ENCODE measurements at regions not wholly inside any gene's neighbourhood (a gene's known extent, or its start where the extent isn't known, plus 50 kb on each side); places are given as distances from the start of the nearest gene placed in this dataset.

DNA sequence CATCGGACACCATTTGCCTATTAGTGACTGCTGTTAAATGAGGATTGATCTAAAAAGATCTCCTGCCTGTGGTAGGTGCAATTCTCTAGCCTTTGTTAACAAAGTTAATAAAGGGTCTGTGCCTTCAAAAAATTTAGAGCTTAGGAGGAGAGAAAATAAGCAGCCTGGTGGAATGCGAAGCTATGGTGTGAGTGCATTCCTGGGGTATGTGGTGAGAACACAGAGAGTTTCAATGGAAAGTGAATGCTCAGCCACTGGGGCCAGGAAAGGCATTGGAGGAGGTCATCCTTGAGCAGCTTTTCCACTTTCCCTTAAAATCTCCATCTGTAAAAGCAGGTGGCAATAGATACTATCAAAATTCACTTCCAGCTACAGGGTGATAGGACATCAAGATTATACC lies 331.2 kb upstream of the LRATD1 start:
- no peak for DNase-seq

DNA sequence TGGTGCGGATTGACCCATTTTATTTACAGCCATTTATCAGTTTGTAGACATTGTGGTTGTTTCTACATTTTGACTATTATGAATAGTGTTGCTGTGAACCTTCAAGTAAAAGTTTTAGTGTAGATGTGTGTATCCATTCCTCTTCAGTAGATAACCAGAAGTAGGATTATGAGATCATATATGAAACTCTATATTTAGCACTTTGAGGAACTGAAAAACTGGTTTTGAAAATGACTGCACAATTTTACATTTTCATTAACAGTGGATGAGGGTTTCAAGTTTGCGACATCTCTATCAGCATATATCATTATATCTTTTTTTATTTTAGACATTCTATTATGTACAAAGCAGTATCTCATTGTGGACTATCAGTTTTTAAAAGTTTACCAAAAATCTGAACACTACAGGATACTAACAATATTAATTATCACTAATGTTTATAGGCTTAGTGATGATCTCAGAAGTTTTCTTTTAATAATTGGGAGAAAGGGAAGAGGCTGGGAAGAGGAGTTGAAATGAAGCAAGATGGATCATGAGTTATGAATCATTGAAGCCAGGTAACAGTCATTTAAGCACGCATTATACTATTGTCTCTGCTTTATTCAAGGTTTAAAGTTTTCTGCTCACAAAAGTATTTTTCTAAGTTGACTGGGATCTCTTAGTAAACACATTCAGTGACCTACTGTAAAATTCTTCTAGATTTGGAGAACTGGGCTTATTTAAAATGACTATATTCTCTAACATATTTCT lies 329.0 kb upstream of the LRATD1 start:
- no peak for DNase-seq

- DNase-seq = no peak
Observed at GRCh38 chr2:14304326-14304725, 328.2 kb upstream of the LRATD1 start.

DNA sequence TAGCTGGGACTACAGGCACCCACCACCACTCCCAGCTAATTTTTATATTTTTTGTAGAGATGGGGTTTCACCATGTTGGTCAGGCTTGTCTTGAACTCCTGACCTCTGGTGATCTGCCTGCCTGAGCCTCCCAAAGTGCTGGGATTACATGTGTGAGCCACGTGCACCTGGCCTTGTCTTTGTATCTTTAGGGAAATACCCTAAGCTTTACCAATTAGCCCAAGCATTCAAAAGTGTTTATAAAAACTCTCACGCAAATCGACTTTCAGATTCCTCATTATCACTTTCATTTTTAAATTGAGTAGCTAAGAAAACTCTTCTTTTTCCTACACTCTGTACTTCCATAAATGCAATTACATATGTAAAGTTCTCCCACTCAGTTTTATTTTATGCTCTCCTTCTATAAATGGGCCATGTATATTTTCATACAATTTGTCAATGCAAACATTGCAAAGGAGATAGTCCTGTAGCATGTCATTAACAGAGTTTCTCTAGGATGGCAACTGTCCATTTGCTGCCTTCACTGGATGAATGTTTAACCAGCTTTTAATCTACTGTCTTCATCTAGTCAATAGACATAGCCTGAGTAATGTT lies 326.2 kb upstream of the LRATD1 start:
- DNase-seq = no peak

DNA sequence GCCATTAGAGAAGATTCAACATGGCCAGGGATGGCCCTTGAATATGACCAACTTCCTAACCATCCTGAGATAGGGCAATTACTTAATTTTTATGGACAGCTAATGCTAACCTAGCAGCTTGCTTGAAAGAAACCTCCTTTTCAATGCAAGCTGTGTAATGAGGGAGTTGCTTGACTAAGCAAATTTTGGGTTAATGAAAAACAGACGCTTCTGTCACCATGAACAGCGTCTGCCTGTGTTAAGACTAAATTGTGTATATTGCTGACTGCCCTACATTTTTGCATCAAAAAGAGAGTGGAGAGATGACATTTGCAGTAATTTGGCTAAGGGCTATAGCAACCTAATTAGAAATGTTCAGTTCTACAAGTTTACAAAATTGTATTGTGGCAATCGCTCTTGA lies 319.2 kb upstream of the LRATD1 start:
- no peak for DNase-seq

- DNase-seq = no peak
Observed at GRCh38 chr2:14316594-14316993, 315.9 kb upstream of the LRATD1 start.

- no peak for DNase-seq
Observed at GRCh38 chr2:14321357-14321756, 311.2 kb upstream of the LRATD1 start.

GRCh38 chr2:14322306-14322705 lies 310.2 kb upstream of the LRATD1 start:
- no peak for DNase-seq

DNA sequence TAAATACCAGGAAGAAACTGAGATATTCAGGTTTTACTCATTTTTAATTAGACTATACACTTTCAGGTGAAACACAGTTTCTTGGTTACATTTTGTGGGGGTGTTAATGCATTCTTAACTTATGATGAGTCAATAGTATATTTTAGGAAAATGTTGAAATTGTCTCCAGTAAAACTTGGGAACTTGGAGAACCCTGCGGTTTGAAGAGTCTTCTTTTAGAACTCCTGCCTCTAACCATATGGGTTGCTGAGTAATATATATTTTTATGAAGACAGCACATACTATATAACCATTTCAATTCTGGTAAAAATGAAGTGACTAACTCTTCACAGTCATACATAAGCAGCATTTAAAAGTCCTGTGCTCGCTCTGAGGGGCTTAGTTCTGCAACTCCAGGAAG lies 308.2 kb upstream of the LRATD1 start:
- no peak for DNase-seq

DNA sequence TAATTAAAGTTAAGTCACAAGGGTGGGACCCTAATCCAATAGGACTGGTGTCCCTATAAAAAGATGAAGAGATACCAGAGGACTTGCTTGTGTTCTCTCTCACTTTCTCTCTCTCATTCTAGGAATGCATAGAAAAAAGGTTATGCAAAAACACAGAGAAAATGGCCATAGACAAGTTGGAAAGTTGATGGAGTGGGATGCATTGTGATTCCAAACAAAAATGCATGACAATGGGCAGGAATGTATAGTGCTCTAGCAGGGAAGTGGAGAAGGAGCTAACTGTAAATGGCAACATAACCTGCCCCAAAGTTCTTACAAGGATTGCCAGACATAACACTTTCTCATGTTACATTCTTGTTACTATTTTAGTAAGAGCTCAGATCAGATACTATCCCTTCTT lies 301.6 kb upstream of the LRATD1 start:
- DNase-seq = no peak

DNA sequence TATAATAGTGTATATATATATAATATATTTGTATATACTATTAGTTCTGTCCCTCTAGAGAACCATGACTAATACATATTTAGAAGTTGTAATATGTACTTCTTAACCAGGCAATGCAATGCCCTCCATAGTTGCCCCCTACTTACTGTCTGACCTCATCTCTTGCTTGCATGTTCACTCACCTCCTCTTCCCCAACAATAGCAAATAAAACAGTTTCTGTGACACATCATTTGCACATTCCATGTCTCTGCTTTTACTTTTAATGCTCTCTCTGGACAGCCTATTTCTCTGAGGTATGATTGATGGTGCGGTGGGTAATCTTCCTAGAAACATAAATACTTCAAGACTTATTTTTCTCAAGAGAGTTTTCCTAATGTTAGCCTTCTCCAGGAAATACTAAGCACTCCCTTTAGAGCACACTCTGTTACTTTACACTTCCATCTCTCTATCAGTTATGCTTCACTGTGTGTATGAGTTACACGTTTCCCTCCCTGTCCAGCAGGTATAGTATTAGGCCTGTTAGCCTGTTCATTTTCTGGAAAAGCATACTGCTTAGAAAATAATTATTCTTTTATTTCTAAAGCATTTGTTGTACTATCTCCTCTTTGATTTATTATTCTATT lies 295.6 kb upstream of the LRATD1 start:
- no peak for DNase-seq

- no peak for DNase-seq
Observed at GRCh38 chr2:14340703-14341102, 291.8 kb upstream of the LRATD1 start.

- no peak for DNase-seq
Observed at GRCh38 chr2:14342313-14342712, 290.2 kb upstream of the LRATD1 start.

- DNase-seq = no peak
Observed at GRCh38 chr2:14344355-14344754, 288.2 kb upstream of the LRATD1 start.

DNA sequence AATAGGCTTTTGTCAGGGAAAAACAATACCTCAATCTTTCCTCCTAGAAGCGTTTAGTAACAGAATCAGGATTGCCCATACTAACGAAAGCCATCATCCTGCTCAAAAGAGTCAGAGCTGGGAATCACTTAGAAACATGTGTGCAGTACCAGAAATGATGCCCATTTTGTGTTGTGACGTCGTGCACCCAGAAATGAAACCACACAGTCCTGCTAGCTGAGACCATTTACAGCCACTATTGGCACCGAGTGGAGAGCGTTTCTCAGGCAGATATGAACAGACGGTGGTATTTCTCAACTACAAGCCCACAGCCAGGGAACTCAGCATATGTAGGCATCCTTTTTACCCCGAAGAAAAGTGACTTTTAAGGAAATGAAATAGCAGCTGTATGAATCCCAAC lies 284.3 kb upstream of the LRATD1 start:
- no peak for DNase-seq

- DNase-seq = no peak
Observed at GRCh38 chr2:14350856-14351255, 281.7 kb upstream of the LRATD1 start.

- DNase-seq = no peak
Observed at GRCh38 chr2:14352067-14352466, 280.4 kb upstream of the LRATD1 start.

DNA sequence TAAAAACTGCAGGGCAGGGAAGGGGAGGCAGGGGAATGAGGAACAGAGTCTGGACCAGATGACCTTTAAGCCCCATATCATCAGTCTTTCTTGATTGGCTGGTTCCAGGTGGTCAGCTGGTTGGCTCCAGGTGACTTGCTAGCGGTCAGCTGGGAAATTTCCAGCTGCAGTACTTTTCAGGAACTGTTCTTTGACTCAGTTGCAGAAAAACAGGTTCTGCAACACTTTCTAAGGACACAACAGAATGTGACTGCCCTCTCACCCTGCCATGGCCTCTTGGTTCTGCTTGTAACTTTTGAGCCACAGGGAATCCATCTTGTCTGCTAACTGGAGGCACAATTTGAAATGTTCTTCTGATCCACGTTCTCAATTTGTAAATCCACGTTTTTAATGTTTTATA lies 278.3 kb upstream of the LRATD1 start:
- DNase-seq = no peak

DNA sequence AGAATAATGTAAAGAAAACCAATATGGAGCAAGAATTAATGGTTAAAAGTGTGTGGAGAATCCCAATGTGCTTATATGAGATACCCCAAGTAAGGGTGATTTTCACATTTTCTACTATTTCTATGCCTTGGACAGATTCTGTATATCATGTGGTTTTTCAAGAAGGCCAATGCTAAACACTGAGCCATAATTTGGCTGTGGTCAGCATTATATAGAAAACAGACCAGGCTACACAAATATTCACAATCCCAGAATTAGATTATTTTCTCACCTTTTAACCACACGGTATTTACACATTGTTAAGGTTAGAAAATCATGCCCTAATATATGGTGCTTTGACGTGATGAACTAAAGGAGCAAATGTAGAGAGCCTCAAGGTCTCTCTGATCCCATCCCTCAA lies 277.4 kb upstream of the LRATD1 start:
- DNase-seq = no peak

DNA sequence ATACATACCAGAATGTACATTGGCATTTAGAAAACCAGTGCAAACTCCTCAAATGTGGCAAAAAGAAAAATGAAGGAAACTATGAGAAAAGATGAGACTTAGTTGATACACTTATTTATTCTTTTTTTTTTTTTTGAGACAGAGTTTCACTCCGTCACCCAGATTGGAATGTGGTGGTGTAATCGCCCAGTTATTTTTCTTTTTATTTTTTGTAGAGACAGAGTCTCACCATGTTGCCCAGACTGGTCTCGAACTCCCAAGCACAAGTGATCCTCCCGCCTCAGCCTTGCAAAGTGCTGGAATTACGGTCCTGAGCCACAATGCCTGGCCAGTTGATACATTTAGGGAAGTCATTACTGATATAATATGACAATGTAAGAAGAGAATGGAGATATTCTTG lies 274.2 kb upstream of the LRATD1 start:
- no peak for DNase-seq

DNA sequence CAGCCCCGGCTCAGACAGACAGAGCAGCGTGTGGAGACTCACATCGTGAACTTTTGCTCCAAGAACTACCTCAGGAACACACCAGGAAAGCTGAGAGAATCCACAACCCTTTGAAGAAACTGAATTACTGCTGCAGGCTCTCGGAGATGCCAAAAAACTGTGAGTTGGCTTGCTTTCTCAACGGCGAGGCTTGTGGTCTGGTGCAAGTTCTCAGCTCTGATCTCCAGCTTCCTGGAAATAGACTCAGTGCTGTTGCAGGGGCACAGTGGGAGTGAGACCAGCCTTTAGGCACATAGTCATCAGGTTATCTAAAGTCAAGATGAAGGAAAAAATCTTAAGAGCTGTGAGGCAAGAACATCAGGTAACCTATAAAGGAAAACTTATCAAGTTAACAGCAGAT lies 273.7 kb upstream of the LRATD1 start:
- no peak for DNase-seq

- DNase-seq = no peak
Observed at GRCh38 chr2:14363137-14363536, 269.4 kb upstream of the LRATD1 start.

DNA sequence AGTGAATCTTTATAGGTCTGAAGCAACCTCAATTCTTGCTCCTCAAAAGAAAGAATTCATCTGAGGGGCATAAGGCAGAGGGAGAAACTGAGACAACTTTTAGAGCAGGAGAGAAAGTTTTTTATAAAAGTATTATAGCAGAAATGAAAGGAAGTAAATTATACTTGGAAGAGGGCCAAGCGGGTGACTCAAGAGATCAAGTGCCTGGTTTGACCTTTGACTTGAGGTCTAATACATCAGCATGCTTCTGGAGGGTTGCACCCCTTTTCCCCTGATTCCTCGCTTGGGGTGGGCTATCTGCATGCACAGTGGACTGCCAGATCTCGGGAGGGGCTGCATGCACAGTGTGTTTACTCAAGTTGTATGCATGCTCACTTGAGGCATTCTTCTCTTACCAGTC lies 268.5 kb upstream of the LRATD1 start:
- no peak for DNase-seq

DNA sequence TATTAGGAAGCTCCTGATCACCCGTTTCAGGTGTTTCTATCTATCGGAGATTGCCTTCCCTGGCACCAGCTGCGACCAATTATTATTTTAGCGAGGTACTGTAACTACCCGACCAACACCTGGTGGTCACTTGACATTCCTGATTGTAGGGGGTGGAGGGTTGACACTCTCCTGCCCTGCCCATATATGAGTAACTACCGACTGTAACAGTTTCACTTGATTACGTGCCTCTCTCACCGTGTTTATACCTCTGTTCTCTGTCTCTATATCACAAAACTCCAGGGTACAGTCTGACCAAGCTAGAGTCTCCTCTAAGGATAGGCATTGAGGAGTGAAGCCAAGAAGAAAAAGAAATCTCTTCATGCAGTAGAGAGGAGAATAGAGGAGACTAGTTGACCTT lies 268.0 kb upstream of the LRATD1 start:
- DNase-seq = no peak

GRCh38 chr2:14385043-14385442 lies 247.5 kb upstream of the LRATD1 start:
- no peak for DNase-seq

Measured in SW 1271 (cell line).